PFSK-1 (cell line): ENCODE measurements at regions not wholly inside any gene's neighbourhood (a gene's known extent, or its start where the extent isn't known, plus 50 kb on each side); places are given as distances from the start of the nearest gene placed in this dataset.

ENCODE experiments used
- FOXP2 ChIP-seq: optimal IDR thresholded peaks from 2 replicates; pipeline ENCODE3; 2011; ENCODE audit warnings: borderline replicate concordance, control low read depth, inconsistent platforms; ENCODE audit not compliant: insufficient read depth; ENCODE audit errors: extremely low read length, extremely low read depth
- POLR2AphosphoS5 ChIP-seq: IDR thresholded peaks from 2 replicates; pipeline ENCODE4 v1.6.1; 2012; ENCODE audit warnings: low read depth, mild to moderate bottlenecking, control low read depth, low read length, moderate library complexity
- SIN3A ChIP-seq: IDR thresholded peaks from 2 replicates; pipeline ENCODE4 v1.6.1; 2012; ENCODE audit warnings: mild to moderate bottlenecking, low read length, moderate library complexity, borderline replicate concordance; ENCODE audit not compliant: insufficient read depth
- TAF1 ChIP-seq: IDR thresholded peaks from 2 replicates; pipeline ENCODE4 v1.6.1; 2012; ENCODE audit warnings: low read length, control low read depth, borderline replicate concordance; ENCODE audit not compliant: insufficient read depth
- TF ChIP-seq, protein P1 (sequence below), 2 experiments: IDR thresholded peaks; 2 replicates each; pipeline versions ENCODE4 v1.6.1 to v1.8.0; 2011 to 2012; ENCODE audit warnings: low read depth in 2 of 2, low read length in 2 of 2, control low read depth in 1 of 2, inconsistent platforms in 1 of 2, mild to moderate bottlenecking in 1 of 2, moderate library complexity in 1 of 2; ENCODE audit not compliant: insufficient read depth in 1 of 2

DNA sequence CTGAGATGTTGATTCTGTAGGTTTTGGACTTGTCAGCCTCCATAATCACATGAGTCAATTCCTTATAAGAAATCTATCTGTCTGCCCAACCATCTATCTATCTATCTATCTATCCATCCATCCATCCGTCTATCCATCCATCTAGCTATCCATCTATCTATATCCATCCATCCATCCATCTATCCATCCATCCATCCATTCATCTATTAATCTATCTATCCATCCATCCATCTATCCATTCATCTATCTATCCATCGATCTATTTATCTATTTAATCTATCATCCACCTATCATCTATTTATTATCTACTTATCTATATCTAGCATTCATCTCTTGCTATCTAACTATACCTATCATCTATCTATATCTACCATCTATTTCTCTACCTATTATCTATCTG lies 357.2 kb upstream of the ZNF507 start:
- TF ChIP-seq, protein P1, sequence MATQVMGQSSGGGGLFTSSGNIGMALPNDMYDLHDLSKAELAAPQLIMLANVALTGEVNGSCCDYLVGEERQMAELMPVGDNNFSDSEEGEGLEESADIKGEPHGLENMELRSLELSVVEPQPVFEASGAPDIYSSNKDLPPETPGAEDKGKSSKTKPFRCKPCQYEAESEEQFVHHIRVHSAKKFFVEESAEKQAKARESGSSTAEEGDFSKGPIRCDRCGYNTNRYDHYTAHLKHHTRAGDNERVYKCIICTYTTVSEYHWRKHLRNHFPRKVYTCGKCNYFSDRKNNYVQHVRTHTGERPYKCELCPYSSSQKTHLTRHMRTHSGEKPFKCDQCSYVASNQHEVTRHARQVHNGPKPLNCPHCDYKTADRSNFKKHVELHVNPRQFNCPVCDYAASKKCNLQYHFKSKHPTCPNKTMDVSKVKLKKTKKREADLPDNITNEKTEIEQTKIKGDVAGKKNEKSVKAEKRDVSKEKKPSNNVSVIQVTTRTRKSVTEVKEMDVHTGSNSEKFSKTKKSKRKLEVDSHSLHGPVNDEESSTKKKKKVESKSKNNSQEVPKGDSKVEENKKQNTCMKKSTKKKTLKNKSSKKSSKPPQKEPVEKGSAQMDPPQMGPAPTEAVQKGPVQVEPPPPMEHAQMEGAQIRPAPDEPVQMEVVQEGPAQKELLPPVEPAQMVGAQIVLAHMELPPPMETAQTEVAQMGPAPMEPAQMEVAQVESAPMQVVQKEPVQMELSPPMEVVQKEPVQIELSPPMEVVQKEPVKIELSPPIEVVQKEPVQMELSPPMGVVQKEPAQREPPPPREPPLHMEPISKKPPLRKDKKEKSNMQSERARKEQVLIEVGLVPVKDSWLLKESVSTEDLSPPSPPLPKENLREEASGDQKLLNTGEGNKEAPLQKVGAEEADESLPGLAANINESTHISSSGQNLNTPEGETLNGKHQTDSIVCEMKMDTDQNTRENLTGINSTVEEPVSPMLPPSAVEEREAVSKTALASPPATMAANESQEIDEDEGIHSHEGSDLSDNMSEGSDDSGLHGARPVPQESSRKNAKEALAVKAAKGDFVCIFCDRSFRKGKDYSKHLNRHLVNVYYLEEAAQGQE (IDR thresholded peaks at IDR 0.05; ENCODE audit: insufficient read depth in 1 of 2, low read depth in 2 of 2, low read length in 2 of 2): no peak
- TF ChIP-seq FOXP2 (no peak), TAF1 (no peak), POLR2AphosphoS5 (no peak), SIN3A (no peak)

DNA sequence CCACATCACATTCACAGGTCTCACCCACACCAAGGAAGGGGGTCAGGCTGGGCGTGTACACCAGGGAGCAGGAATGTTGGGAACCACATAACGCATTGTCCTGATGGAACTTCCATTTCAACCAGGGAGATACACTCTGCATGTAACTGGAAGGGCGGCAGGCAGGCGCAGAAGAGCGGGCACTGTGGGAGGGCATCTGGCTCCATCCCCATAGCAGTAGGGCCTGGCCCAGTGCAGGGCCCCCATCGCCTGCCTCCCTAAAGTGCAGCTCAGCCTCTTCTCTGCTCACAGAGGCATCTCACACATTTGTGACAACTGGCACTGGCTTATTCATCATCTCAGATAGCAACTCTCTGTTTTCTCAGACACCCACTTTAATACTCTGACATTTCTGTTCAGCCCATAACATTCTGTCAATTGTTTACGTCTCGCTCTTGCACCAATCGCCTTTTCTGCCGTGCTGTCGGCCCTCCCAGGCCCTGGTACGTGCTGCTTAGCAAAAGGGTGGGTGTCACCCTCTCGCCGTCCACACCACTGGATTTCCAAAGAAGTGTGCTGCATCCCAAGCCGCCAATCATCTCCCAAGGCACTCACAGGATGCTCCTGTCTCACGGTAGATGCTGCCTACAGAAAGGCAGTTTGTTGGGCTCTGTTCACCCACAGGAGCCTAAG lies 353.3 kb upstream of the ZNF507 start:
- TF ChIP-seq, protein P1 (IDR thresholded peaks at IDR 0.05; ENCODE audit: insufficient read depth in 1 of 2, low read depth in 2 of 2, low read length in 2 of 2): no peak

DNA sequence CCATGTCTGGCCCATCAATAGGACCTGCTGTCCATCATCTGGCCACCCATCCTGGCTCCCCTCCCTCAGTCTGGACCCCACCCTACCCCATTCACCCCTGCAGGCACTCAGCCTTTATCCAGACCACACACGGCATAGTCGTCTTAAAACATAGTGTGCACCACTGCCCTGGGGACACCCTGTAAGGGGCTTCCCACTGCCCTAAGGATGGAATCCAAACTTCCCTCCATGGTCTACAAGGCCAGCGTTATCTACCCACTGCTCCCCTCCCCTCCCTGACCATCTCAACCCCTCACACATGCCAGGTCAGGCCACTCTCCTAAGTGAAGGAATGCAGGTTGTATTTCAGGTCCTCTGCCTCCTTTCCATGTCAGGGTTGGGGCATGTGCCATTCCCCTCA lies 352.7 kb upstream of the ZNF507 start:
- TF ChIP-seq SIN3A: no peak
- no peak for TF ChIP-seq POLR2AphosphoS5
- no peak for TF ChIP-seq FOXP2
- TF ChIP-seq, protein P1 (IDR thresholded peaks at IDR 0.05; ENCODE audit: insufficient read depth in 1 of 2, low read depth in 2 of 2, low read length in 2 of 2): no peak
- TF ChIP-seq TAF1: no peak

DNA sequence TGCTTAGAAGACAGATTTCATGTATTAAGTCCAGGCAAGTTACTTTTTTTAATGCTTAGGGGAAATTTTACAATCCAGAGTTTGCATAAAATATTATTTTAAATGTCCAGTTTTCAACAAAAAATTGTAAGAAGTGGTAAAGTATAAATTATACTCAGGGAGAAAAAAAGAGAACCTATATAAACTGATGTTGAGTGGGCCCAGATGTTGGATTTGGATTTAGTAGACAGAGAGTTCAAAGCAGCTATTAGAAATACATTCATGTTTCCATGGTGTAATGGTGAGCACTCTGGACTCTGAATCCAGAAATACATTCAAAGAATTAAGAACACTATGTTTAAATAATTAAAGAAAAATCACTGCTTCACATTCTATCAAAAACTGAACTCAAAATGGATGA lies 349.9 kb upstream of the ZNF507 start:
- TF ChIP-seq TAF1 (no peak), FOXP2 (no peak), POLR2AphosphoS5 (no peak), SIN3A (no peak)
- TF ChIP-seq, protein P1 (IDR thresholded peaks at IDR 0.05; ENCODE audit: insufficient read depth in 1 of 2, low read depth in 2 of 2, low read length in 2 of 2): no peak

DNA sequence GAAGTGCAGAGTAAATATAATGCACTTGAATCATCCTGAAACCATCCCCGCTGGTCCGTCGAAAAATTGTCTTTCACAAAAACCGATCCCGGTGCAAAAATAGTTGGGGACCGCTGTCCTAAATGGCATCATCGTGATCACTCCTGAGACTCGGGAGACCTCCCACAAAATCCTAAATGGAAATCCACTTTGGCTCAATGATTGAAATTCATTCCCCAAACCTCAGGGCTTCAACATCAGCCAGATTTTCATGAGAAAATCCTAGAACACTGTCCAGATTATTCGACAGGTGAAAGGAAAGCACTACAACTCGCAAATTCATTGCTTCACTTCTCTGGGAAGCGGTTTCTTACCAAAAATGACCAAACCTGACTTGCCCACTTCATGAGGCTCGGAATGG lies 335.3 kb upstream of the ZNF507 start:
- TF ChIP-seq, protein P1 (IDR thresholded peaks at IDR 0.05; ENCODE audit: insufficient read depth in 1 of 2, low read depth in 2 of 2, low read length in 2 of 2): no peak
- TF ChIP-seq POLR2AphosphoS5 (no peak), FOXP2 (no peak), SIN3A (no peak), TAF1 (no peak)
